Esophagus muscularis mucosa (tissue), 4 donors: ENCODE measurements at regions not wholly inside any gene's neighbourhood (a gene's known extent, or its start where the extent isn't known, plus 50 kb on each side); places are given as distances from the start of the nearest gene placed in this dataset.

Experiments
- CTCF ChIP-seq, 3 experiments: fragments of 200-600 bp in 2 of 3; fragments of 450-650 bp in 1 of 3; sonication (generic) in 2 of 3; IDR thresholded peaks; one replicate each; pipeline ENCODE4 v1.5.1; 2017 to 2019; ENCODE audit warnings: antibody characterized with exemption in 3 of 3, mild to moderate bottlenecking in 2 of 3, moderate library complexity in 1 of 3
- EP300 ChIP-seq: sonication (generic); formaldehyde crosslinking; IDR thresholded peaks from one replicate; pipeline ENCODE4 v1.6.1; 2017; ENCODE audit warnings: antibody characterized with exemption
- POLR2A ChIP-seq: fragments of 450-650 bp; IDR thresholded peaks from one replicate; pipeline ENCODE4 v1.6.1; 2017; ENCODE audit warnings: antibody characterized with exemption, moderate library complexity, mild to moderate bottlenecking, low read depth
- POLR2AphosphoS5 ChIP-seq, 2 donors: sonication (generic); formaldehyde crosslinking; IDR thresholded peaks; one replicate each; pipeline ENCODE4 v1.6.1; 2017; ENCODE audit warnings: antibody characterized with exemption in 2 of 2

GRCh38 chr15:66873856-66874255 lies 171.8 kb downstream of the SMAD6 start:
- TF ChIP-seq POLR2AphosphoS5 (IDR thresholded peaks at IDR 0.05) = no peak
- TF ChIP-seq EP300 = no peak
- no peak for TF ChIP-seq CTCF (IDR thresholded peaks at IDR 0.05)
- no peak for TF ChIP-seq POLR2A
